ENCODE measurements at regions not wholly inside any gene's neighbourhood (a gene's known extent, or its start where the extent isn't known, plus 50 kb on each side); places are given as distances from the start of the nearest gene placed in this dataset.

DNA sequence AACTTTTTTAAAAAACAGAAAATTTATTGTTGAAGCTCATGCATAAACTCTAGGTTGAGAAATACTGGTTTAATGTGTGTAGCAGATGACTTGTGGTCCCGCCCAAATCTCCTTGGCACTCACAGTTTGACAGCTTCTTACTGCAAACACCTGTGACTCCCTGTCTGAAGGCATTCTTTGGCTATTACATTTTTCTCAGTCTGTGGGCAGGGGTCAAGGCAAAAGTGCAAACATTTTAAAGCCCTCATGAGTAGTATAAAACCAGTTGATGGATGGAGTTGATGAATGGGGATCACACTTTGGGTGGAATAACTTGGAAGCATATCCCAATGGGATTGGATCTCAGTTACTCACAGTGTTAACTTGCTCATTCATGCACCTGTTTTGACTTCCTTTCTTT, 1007.0 kb upstream of the NUDT12 start:
- no peaks in the 10 kb centered on the region for H3K79me2 ChIP-seq (ENCODE audit: insufficient read depth, low read length)
- H3K4me2 ChIP-seq (ENCODE audit: low read length) = no peak overlapping the region
- no peaks in the 10 kb centered on the region for H3F3A ChIP-seq (ENCODE audit: insufficient read depth, low read length)
- TF ChIP-seq, protein P1, sequence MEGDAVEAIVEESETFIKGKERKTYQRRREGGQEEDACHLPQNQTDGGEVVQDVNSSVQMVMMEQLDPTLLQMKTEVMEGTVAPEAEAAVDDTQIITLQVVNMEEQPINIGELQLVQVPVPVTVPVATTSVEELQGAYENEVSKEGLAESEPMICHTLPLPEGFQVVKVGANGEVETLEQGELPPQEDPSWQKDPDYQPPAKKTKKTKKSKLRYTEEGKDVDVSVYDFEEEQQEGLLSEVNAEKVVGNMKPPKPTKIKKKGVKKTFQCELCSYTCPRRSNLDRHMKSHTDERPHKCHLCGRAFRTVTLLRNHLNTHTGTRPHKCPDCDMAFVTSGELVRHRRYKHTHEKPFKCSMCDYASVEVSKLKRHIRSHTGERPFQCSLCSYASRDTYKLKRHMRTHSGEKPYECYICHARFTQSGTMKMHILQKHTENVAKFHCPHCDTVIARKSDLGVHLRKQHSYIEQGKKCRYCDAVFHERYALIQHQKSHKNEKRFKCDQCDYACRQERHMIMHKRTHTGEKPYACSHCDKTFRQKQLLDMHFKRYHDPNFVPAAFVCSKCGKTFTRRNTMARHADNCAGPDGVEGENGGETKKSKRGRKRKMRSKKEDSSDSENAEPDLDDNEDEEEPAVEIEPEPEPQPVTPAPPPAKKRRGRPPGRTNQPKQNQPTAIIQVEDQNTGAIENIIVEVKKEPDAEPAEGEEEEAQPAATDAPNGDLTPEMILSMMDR (IDR thresholded peaks at IDR 0.05; ENCODE audit: low read length) = no peak
- no peak for TF ChIP-seq EZH2 (IDR thresholded peaks at IDR 0.05; ENCODE audit: borderline replicate concordance, low read length)
- H3K36me3 ChIP-seq (ENCODE audit: insufficient read depth, low read length) = no peaks in the 10 kb centered on the region
- H3K9ac ChIP-seq (ENCODE audit: low read length) = no peak overlapping the region
- no peaks in the 10 kb centered on the region for H3K27me3 ChIP-seq (ENCODE audit: insufficient read depth, low read length)
- H3K27ac ChIP-seq (ENCODE audit: low read depth, low read length, poor library complexity, severe bottlenecking) = no peak overlapping the region
- H3K9me2 ChIP-seq (ENCODE audit: low read depth, low read length) = no peaks in the 10 kb centered on the region
- no peaks in the 10 kb centered on the region for H4K20me1 ChIP-seq (ENCODE audit: insufficient read depth, low read length)
- no peaks in the 10 kb centered on the region for H3K4me1 ChIP-seq (ENCODE audit: insufficient read depth, low read length, severe bottlenecking)
- no peak overlapping the region for H3K4me3 ChIP-seq (ENCODE audit: low read depth, low read length, poor library complexity, severe bottlenecking)
- no peaks in the 10 kb centered on the region for H3K9me3 ChIP-seq (ENCODE audit: low read length)
- no peak overlapping the region for H2AFZ ChIP-seq (ENCODE audit: low read length)

GRCh38 chr5:104564530-104564929, 1001.9 kb upstream of the NUDT12 start:
- Histone ChIP-seq H3K4me2 (ENCODE audit: low read length) (no peak overlapping the region), H3K27me3 (ENCODE audit: insufficient read depth, low read length) (no peaks in the 10 kb centered on the region), H3K27ac (ENCODE audit: low read depth, low read length, poor library complexity, severe bottlenecking) (no peak overlapping the region), H2AFZ (ENCODE audit: low read length) (no peak overlapping the region), H4K20me1 (ENCODE audit: insufficient read depth, low read length) (no peaks in the 10 kb centered on the region), H3K9me3 (ENCODE audit: low read length) (no peaks in the 10 kb centered on the region), H3K4me3 (ENCODE audit: low read depth, low read length, poor library complexity, severe bottlenecking) (no peak overlapping the region), H3K4me1 (ENCODE audit: insufficient read depth, low read length, severe bottlenecking) (no peaks in the 10 kb centered on the region), H3K9me2 (ENCODE audit: low read depth, low read length) (no peaks in the 10 kb centered on the region), H3F3A (ENCODE audit: insufficient read depth, low read length) (no peaks in the 10 kb centered on the region), H3K79me2 (ENCODE audit: insufficient read depth, low read length) (no peaks in the 10 kb centered on the region), H3K36me3 (ENCODE audit: insufficient read depth, low read length) (no peaks in the 10 kb centered on the region), H3K9ac (ENCODE audit: low read length) (no peak overlapping the region)
- no peak for TF ChIP-seq EZH2 (IDR thresholded peaks at IDR 0.05; ENCODE audit: borderline replicate concordance, low read length)
- TF ChIP-seq, protein P1 (IDR thresholded peaks at IDR 0.05; ENCODE audit: low read length) = no peak

GRCh38 chr5:104556957-104557356, 994.4 kb upstream of the NUDT12 start:
- Histone ChIP-seq H3K4me2 (ENCODE audit: low read length) (no peak overlapping the region), H3K4me1 (ENCODE audit: insufficient read depth, low read length, severe bottlenecking) (no peaks in the 10 kb centered on the region), H3K4me3 (ENCODE audit: low read depth, low read length, poor library complexity, severe bottlenecking) (no peak overlapping the region), H3K79me2 (ENCODE audit: insufficient read depth, low read length) (no peaks in the 10 kb centered on the region), H3K9me2 (ENCODE audit: low read depth, low read length) (no peaks in the 10 kb centered on the region), H3F3A (ENCODE audit: insufficient read depth, low read length) (no peaks in the 10 kb centered on the region), H3K27ac (ENCODE audit: low read depth, low read length, poor library complexity, severe bottlenecking) (no peak overlapping the region), H2AFZ (ENCODE audit: low read length) (no peak overlapping the region), H3K36me3 (ENCODE audit: insufficient read depth, low read length) (no peaks in the 10 kb centered on the region), H4K20me1 (ENCODE audit: insufficient read depth, low read length) (no peaks in the 10 kb centered on the region), H3K9me3 (ENCODE audit: low read length) (no peaks in the 10 kb centered on the region), H3K9ac (ENCODE audit: low read length) (no peak overlapping the region), H3K27me3 (ENCODE audit: insufficient read depth, low read length) (no peaks in the 10 kb centered on the region)
- TF ChIP-seq EZH2 (IDR thresholded peaks at IDR 0.05; ENCODE audit: borderline replicate concordance, low read length) = no peak
- TF ChIP-seq, protein P1 (IDR thresholded peaks at IDR 0.05; ENCODE audit: low read length) = no peak
